ENCODE measurements at regions not wholly inside any gene's neighbourhood (a gene's known extent, or its start where the extent isn't known, plus 50 kb on each side); places are given as distances from the start of the nearest gene placed in this dataset.

DNA sequence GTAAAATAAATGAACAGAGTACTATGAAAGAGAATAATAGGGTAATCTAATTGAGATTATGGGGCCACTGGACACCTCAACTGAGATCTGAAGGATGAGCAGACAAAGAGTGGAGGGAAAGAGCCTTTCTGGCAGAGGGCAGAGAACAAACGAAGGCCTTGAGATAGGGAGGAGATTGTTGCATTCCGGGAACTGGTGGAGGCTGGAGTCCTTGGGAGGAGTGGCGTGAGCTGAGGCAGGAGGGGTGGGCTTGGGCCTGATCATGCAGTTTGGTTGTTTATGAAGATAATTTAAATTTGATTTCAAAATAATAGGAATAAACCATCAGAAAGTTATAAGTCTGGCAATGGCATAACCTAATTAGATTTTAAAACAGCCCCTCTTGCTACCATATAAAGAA lies 59.5 kb upstream of the GALNT15 start:
- DNase-seq: no peak

GRCh38 chr3:16118396-16118795 lies 56.1 kb upstream of the GALNT15 start:
- no peak for DNase-seq

DNA sequence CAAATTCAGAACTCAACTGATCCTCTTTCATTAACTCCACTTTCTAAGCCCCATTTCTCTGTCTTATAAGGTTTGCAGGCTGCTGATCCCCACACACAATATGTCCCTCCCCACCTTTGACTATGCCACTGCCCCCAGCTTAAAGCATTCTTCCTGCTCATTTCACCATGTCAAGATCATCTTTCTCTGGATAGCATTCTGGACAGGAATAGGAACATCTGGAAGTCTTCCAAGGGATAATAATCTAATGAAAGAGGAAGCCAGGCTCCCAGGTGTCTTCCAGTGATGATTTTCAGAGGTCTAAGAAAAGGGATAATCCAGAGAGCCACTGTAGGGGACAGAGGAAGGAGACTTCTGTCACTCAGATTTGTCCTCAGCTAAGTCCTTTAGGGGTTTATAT lies 54.6 kb upstream of the GALNT15 start:
- no peak for DNase-seq

DNA sequence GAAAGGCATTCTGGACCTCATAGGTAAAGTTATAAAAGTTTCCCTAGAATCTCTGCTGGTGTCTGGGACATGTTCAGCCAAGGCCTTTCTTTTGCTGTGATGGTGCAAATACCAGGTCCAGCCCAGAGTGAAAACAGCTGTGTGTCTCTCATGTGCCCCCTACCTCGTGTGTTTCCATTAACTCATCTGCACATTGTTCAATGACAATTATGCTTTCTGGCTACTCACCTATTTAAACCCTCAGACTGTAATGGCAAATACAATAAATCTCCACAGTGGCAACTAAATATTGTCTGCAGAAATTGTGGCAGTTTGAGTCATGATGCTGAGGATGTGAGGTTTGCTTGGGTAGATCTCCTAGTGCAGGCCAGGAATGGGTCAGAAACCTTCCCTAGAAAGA lies 53.1 kb upstream of the GALNT15 start:
- DNase-seq: no peak

DNA sequence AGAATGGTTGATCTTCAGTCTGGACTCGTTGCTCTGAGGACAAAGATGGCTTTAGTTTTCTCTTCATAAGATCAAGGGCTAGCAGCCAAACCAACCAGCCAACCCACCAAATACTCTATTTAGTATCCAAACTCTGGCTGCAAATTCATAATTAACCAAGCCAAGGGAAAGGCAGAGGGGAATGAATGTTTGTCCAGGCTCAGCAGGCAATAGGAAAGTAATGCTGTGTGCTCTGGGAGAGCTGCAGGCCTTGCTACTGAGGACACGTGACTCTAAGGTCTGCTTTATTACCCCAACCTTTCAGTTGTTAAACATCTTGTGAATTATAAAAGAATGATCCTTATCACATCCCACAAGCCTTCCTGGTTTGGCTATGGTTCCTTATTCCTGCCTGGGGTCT lies 52.3 kb upstream of the GALNT15 start:
- DNase-seq: no peak

- no peak for DNase-seq
Measured at GRCh38 chr3:16122661-16123060, 51.8 kb upstream of the GALNT15 start.

- peak; percentile 70 for DNase-seq
Measured at GRCh38 chr3:16124636-16125035, 49.8 kb upstream of the GALNT15 start.
